ENCODE measurements at regions not wholly inside any gene's neighbourhood (a gene's known extent, or its start where the extent isn't known, plus 50 kb on each side); places are given as distances from the start of the nearest gene placed in this dataset.

GRCh38 chr13:34066344-34066743 is 248.4 kb downstream of the RFC3 start:
- TF ChIP-seq CTCF (IDR thresholded peaks at IDR 0.05 in 8 of 11, conservative IDR thresholded peaks at IDR 0.05 in 3 of 11), result no peak
- no peak for TF ChIP-seq POLR2AphosphoS5 (IDR thresholded peaks at IDR 0.05)

Measured in spleen (tissue), 7 donors.